HepG2 (cell line): ENCODE measurements at regions not wholly inside any gene's neighbourhood (a gene's known extent, or its start where the extent isn't known, plus 50 kb on each side); places are given as distances from the start of the nearest gene placed in this dataset.

Experiments
- FOXJ3 ChIP-seq: sonication (generic); formaldehyde crosslinking; IDR thresholded peaks from 2 replicates; pipeline ENCODE4 v1.4.0; 2020; ENCODE audit warnings: missing genetic modification reagents, mild to moderate bottlenecking, borderline replicate concordance
- MEIS1 ChIP-seq: sonication (generic); formaldehyde crosslinking; IDR thresholded peaks from 2 replicates; pipeline ENCODE4 v1.9.0; 2021; ENCODE audit warnings: mild to moderate bottlenecking, missing genetic modification reagents, moderate library complexity, borderline replicate concordance
- MIXL1 ChIP-seq: IDR thresholded peaks from 2 replicates; pipeline ENCODE4 v1.6.1; 2016
- NCOA2 ChIP-seq: sonication (generic); formaldehyde crosslinking; IDR thresholded peaks from 2 replicates; pipeline ENCODE4 v1.8.0; 2022; ENCODE audit warnings: inconsistent platforms
- SNAI1 ChIP-seq: sonication (generic); formaldehyde crosslinking; IDR thresholded peaks from 2 replicates; pipeline ENCODE4 v1.5.0; 2020; ENCODE audit warnings: mild to moderate bottlenecking, missing genetic modification reagents, borderline replicate concordance
- ZFP41 ChIP-seq: sonication (generic); formaldehyde crosslinking; IDR thresholded peaks from 2 replicates; pipeline ENCODE4 v1.4.0; 2020; ENCODE audit warnings: mild to moderate bottlenecking, missing genetic modification reagents, borderline replicate concordance
- ZNF274 ChIP-seq: sonication (generic); formaldehyde crosslinking; IDR thresholded peaks from 2 replicates; pipeline ENCODE4 v1.5.1; 2020; ENCODE audit warnings: mild to moderate bottlenecking, missing genetic modification reagents
- TF ChIP-seq, protein P1 (sequence below): sonication (generic); formaldehyde crosslinking; IDR thresholded peaks from 2 replicates; pipeline ENCODE4 v1.5.0; 2020; ENCODE audit warnings: missing genetic modification reagents
- TF ChIP-seq, protein P2 (sequence below): sonication (generic); formaldehyde crosslinking; IDR thresholded peaks from 2 replicates; pipeline ENCODE4 v1.9.0; 2021; ENCODE audit warnings: mild to moderate bottlenecking, missing genetic modification reagents

DNA sequence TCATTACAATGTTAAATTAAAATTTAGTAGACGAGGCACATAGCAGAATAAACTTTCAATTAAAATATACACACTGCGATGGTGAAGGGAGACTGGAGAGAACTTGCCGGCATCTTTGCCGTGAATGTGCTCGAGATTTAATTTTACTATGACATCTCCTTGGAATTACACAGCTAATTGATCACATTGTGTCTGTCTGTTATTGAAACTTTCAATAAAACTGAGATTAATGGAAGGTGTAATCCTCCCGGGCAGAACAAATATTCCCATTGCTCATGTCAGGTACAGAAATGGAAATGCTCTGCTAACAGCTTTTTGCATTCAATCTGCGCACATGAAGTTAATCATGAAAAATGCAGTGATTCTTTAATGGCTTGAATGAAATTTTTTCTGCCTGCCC, 210.1 kb upstream of the NLRP1 start (continued):
- TF ChIP-seq MIXL1 (CRISPR knock-in tag) (no peak), ZFP41 (CRISPR knock-in tag) (no peak), ZNF274 (CRISPR knock-in tag) (no peak), FOXJ3 (no peak), SNAI1 (CRISPR knock-in tag) (no peak), MEIS1 (CRISPR knock-in tag) (no peak), NCOA2 (CRISPR knock-in tag) (no peak)
- TF ChIP-seq, protein P1, sequence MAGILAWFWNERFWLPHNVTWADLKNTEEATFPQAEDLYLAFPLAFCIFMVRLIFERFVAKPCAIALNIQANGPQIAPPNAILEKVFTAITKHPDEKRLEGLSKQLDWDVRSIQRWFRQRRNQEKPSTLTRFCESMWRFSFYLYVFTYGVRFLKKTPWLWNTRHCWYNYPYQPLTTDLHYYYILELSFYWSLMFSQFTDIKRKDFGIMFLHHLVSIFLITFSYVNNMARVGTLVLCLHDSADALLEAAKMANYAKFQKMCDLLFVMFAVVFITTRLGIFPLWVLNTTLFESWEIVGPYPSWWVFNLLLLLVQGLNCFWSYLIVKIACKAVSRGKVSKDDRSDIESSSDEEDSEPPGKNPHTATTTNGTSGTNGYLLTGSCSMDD (CRISPR knock-in tag) = no peak
- TF ChIP-seq, protein P2, sequence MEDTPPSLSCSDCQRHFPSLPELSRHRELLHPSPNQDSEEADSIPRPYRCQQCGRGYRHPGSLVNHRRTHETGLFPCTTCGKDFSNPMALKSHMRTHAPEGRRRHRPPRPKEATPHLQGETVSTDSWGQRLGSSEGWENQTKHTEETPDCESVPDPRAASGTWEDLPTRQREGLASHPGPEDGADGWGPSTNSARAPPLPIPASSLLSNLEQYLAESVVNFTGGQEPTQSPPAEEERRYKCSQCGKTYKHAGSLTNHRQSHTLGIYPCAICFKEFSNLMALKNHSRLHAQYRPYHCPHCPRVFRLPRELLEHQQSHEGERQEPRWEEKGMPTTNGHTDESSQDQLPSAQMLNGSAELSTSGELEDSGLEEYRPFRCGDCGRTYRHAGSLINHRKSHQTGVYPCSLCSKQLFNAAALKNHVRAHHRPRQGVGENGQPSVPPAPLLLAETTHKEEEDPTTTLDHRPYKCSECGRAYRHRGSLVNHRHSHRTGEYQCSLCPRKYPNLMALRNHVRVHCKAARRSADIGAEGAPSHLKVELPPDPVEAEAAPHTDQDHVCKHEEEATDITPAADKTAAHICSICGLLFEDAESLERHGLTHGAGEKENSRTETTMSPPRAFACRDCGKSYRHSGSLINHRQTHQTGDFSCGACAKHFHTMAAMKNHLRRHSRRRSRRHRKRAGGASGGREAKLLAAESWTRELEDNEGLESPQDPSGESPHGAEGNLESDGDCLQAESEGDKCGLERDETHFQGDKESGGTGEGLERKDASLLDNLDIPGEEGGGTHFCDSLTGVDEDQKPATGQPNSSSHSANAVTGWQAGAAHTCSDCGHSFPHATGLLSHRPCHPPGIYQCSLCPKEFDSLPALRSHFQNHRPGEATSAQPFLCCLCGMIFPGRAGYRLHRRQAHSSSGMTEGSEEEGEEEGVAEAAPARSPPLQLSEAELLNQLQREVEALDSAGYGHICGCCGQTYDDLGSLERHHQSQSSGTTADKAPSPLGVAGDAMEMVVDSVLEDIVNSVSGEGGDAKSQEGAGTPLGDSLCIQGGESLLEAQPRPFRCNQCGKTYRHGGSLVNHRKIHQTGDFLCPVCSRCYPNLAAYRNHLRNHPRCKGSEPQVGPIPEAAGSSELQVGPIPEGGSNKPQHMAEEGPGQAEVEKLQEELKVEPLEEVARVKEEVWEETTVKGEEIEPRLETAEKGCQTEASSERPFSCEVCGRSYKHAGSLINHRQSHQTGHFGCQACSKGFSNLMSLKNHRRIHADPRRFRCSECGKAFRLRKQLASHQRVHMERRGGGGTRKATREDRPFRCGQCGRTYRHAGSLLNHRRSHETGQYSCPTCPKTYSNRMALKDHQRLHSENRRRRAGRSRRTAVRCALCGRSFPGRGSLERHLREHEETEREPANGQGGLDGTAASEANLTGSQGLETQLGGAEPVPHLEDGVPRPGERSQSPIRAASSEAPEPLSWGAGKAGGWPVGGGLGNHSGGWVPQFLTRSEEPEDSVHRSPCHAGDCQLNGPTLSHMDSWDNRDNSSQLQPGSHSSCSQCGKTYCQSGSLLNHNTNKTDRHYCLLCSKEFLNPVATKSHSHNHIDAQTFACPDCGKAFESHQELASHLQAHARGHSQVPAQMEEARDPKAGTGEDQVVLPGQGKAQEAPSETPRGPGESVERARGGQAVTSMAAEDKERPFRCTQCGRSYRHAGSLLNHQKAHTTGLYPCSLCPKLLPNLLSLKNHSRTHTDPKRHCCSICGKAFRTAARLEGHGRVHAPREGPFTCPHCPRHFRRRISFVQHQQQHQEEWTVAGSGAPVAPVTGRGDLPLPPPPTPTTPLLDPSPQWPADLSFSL (CRISPR knock-in tag) = no peak
